Endothelial cell of umbilical vein (primary cell): ENCODE measurements at regions not wholly inside any gene's neighbourhood (a gene's known extent, or its start where the extent isn't known, plus 50 kb on each side); places are given as distances from the start of the nearest gene placed in this dataset.

Experiments used
- CTCF ChIP-seq, 2 donors: IDR thresholded peaks; 1 replicate in 1 of 2; 2 replicates in 1 of 2; pipeline ENCODE4 v1.5.1; 2011; ENCODE audit warnings: low read length in 2 of 2, mild to moderate bottlenecking in 2 of 2, moderate library complexity in 2 of 2, control low read depth in 1 of 2, inconsistent platforms in 1 of 2, low read depth in 1 of 2; ENCODE audit not compliant: insufficient read depth in 1 of 2; ENCODE audit errors: extremely low read depth in 1 of 2
- EZH2 ChIP-seq: IDR thresholded peaks from 2 replicates; pipeline ENCODE4 v1.6.1; 2012; ENCODE audit warnings: borderline replicate concordance, low read depth, mild to moderate bottlenecking, moderate library complexity, low read length, inconsistent platforms; ENCODE audit not compliant: severe bottlenecking
- POLR2A ChIP-seq: IDR thresholded peaks from 2 replicates; pipeline ENCODE4 v1.6.1; 2012; ENCODE audit warnings: low read depth, mild to moderate bottlenecking, control low read depth, low read length
- POLR2AphosphoS5 ChIP-seq: IDR thresholded peaks from 2 replicates; pipeline ENCODE4 v1.6.1; 2012; ENCODE audit warnings: low read depth, mild to moderate bottlenecking, control low read depth, low read length, moderate library complexity; ENCODE audit not compliant: insufficient read depth

GRCh38 chr13:88014527-88014926 lies 343.4 kb downstream of the SLITRK5 start:
- TF ChIP-seq POLR2AphosphoS5 (no peak), POLR2A (no peak), CTCF (IDR thresholded peaks at IDR 0.05; ENCODE audit: extremely low read depth in 1 of 2, insufficient read depth in 1 of 2, low read depth in 1 of 2, low read length in 2 of 2) (no peak), EZH2 (no peak)
